Loucy (cell line): ENCODE measurements at regions not wholly inside any gene's neighbourhood (a gene's known extent, or its start where the extent isn't known, plus 50 kb on each side); places are given as distances from the start of the nearest gene placed in this dataset.

Experiments
- H2AFZ ChIP-seq: fragments of 200-600 bp; sonication (generic); 2 replicates; pipeline ENCODE4 v1.6.0; 2016; ENCODE audit warnings: antibody characterized with exemption, mild to moderate bottlenecking, low read length, moderate library complexity
- H3F3A ChIP-seq: fragments of 200-600 bp; 2 replicates; pipeline ENCODE4 v1.6.0; 2016; ENCODE audit warnings: antibody characterized with exemption, low read depth, mild to moderate bottlenecking
- H3K27me3 ChIP-seq: fragments of 200-600 bp; sonication (generic); 2 replicates; pipeline ENCODE4 v1.6.1; 2014; ENCODE audit warnings: low read length, mild to moderate bottlenecking; ENCODE audit not compliant: insufficient read depth, poor library complexity, severe bottlenecking
- H3K36me3 ChIP-seq: fragments of 200-600 bp; sonication (generic); 2 replicates; pipeline ENCODE4 v1.6.1; 2016; ENCODE audit warnings: low read length; ENCODE audit not compliant: insufficient read depth
- H3K4me1 ChIP-seq: fragments of 200-600 bp; sonication (generic); 2 replicates; pipeline ENCODE4 v1.5.1; 2014; ENCODE audit warnings: low read length, mild to moderate bottlenecking; ENCODE audit not compliant: insufficient read depth, poor library complexity, severe bottlenecking
- H3K4me2 ChIP-seq: fragments of 200-600 bp; sonication (generic); 2 replicates; pipeline ENCODE4 v1.6.0; 2014; ENCODE audit warnings: antibody characterized with exemption, low read length, low read depth, mild to moderate bottlenecking; ENCODE audit not compliant: poor library complexity, severe bottlenecking
- H3K4me3 ChIP-seq: fragments of 200-600 bp; sonication (generic); 2 replicates; pipeline ENCODE4 v1.5.1; 2014; ENCODE audit warnings: low read length, mild to moderate bottlenecking, mixed read lengths; ENCODE audit not compliant: poor library complexity, severe bottlenecking
- H3K79me2 ChIP-seq: fragments of 200-600 bp; sonication (generic); 2 replicates; pipeline ENCODE4 v1.6.1; 2014; ENCODE audit warnings: low read length; ENCODE audit not compliant: insufficient read depth
- H3K9ac ChIP-seq: fragments of 200-600 bp; sonication (generic); 2 replicates; pipeline ENCODE4 v1.6.0; 2014; ENCODE audit warnings: mild to moderate bottlenecking, low read depth, low read length, moderate library complexity; ENCODE audit not compliant: poor library complexity, severe bottlenecking
- H3K9me2 ChIP-seq: fragments of 200-600 bp; sonication (generic); replicated peaks from 2 replicates; pipeline ENCODE4 v1.6.1; 2016; ENCODE audit warnings: low read depth, low read length, mixed read lengths
- H3K9me3 ChIP-seq: fragments of 200-600 bp; sonication (generic); 2 replicates; pipeline ENCODE4 v1.6.1; 2014; ENCODE audit warnings: mild to moderate bottlenecking, antibody characterized with exemption, low read length, low read depth; ENCODE audit not compliant: insufficient read depth
- H4K20me1 ChIP-seq: fragments of 200-600 bp; sonication (generic); 2 replicates; pipeline ENCODE4 v1.6.0; 2014; ENCODE audit warnings: antibody characterized with exemption, low read length, mild to moderate bottlenecking; ENCODE audit not compliant: insufficient read depth, poor library complexity, severe bottlenecking
- EZH2phosphoT487 ChIP-seq: fragments of 200-600 bp; IDR thresholded peaks from 2 replicates; pipeline ENCODE4 v1.6.1; 2018; ENCODE audit warnings: antibody characterized with exemption, mild to moderate bottlenecking, moderate library complexity, borderline replicate concordance
- TF ChIP-seq, protein P1 (sequence below): fragments of 200-600 bp; sonication (generic); conservative IDR thresholded peaks from 2 replicates; pipeline ENCODE4 v1.5.1; 2014; ENCODE audit warnings: mild to moderate bottlenecking, antibody characterized with exemption, low read length

DNA sequence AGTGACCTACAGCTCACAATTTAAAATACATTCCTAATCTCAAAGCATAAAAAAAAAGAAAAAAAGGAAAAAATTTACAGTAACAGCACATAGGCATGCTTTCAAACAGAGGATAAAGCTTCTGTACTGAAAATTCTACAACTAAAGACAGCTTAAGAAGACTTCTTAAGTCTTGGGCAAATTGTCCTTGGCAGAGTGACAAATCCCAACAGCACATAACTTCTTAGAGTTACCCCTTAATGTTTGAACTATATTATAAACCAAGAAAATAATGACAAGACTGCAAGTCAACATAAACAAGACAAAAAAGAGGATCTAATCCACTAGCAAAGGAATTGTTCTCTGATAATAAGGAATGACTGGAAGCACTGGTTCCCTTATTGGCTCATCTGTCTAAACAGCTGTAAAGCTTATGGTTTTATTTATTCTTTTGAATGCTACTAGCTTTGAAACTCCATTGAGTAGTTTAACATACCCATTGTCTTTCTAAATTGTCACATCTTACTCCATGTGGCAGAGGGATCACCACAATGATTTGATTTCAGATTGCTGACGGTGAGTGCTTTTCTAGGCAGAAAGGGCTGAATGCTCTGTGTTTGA is 1576.8 kb upstream of the GOT2 start:
- H4K20me1 ChIP-seq = no peaks in the 10 kb centered on the region
- no peaks in the 10 kb centered on the region for H3K9me3 ChIP-seq
- no peaks in the 10 kb centered on the region for H3K9me2 ChIP-seq
- no peak overlapping the region for H3K4me2 ChIP-seq
- H3K27me3 ChIP-seq = no peaks in the 10 kb centered on the region
- no peak overlapping the region for H3K4me3 ChIP-seq
- H3K79me2 ChIP-seq = no peaks in the 10 kb centered on the region
- H3K9ac ChIP-seq = no peak overlapping the region
- no peaks in the 10 kb centered on the region for H3K36me3 ChIP-seq
- H3K4me1 ChIP-seq = no peaks in the 10 kb centered on the region
- no peak for TF ChIP-seq EZH2phosphoT487
- TF ChIP-seq, protein P1, sequence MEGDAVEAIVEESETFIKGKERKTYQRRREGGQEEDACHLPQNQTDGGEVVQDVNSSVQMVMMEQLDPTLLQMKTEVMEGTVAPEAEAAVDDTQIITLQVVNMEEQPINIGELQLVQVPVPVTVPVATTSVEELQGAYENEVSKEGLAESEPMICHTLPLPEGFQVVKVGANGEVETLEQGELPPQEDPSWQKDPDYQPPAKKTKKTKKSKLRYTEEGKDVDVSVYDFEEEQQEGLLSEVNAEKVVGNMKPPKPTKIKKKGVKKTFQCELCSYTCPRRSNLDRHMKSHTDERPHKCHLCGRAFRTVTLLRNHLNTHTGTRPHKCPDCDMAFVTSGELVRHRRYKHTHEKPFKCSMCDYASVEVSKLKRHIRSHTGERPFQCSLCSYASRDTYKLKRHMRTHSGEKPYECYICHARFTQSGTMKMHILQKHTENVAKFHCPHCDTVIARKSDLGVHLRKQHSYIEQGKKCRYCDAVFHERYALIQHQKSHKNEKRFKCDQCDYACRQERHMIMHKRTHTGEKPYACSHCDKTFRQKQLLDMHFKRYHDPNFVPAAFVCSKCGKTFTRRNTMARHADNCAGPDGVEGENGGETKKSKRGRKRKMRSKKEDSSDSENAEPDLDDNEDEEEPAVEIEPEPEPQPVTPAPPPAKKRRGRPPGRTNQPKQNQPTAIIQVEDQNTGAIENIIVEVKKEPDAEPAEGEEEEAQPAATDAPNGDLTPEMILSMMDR = no peak
- H2AFZ ChIP-seq = no peak overlapping the region
- H3F3A ChIP-seq = no peaks in the 10 kb centered on the region

DNA sequence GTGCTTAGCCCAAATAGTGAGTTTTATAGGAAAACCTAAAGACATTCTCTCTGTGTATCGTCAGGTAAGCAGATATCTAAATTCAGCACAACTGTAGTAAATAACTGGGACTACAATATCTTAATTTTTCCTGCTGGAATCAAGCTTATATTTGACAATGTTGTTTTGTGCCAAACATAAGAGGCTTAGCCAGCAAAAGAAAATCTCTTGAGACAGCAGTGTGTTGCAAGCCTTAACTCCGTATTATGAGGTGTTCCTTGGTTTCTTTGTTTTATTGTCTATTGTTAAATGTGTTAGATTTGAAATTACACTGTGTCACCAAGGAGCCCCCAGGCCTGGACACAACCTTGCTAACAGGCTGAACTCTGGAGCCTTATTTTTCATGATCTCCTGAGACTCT is 1570.6 kb upstream of the GOT2 start:
- Histone ChIP-seq H3K4me1 (no peaks in the 10 kb centered on the region), H3K36me3 (no peaks in the 10 kb centered on the region), H4K20me1 (no peaks in the 10 kb centered on the region), H3K79me2 (no peaks in the 10 kb centered on the region), H3K4me3 (no peak overlapping the region), H3K4me2 (no peak overlapping the region), H3K27me3 (no peaks in the 10 kb centered on the region), H2AFZ (no peak overlapping the region), H3K9me2 (no peaks in the 10 kb centered on the region), H3F3A (no peaks in the 10 kb centered on the region), H3K9ac (no peak overlapping the region), H3K9me3 (no peaks in the 10 kb centered on the region)
- TF ChIP-seq EZH2phosphoT487 = no peak
- TF ChIP-seq, protein P1 = no peak

DNA sequence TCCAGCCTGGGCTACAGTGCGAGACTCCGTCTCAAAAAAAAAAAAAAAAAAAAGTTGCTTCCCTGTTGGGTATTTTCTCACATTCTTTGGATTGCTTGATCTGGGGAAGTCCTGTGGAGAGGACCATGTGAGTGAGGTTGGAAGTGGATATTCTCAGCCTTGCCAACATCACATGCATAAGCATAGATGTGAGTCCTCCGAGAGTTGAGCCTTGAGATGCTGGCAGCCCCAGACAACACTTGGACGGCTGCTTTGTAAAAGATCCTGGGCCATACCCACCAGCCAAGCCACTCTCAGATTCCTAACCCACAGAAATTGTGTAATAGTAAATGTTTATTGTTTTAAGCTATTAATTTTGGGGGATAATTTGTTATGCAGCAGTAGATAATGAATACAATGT is 1570.0 kb upstream of the GOT2 start:
- Histone ChIP-seq H3K9ac (no peak overlapping the region), H3K36me3 (no peaks in the 10 kb centered on the region), H3K27me3 (no peaks in the 10 kb centered on the region), H3K9me2 (no peaks in the 10 kb centered on the region), H3K79me2 (no peaks in the 10 kb centered on the region), H3K4me1 (no peaks in the 10 kb centered on the region), H4K20me1 (no peaks in the 10 kb centered on the region), H3F3A (no peaks in the 10 kb centered on the region), H3K9me3 (no peaks in the 10 kb centered on the region), H3K4me2 (no peak overlapping the region), H2AFZ (no peak overlapping the region), H3K4me3 (no peak overlapping the region)
- TF ChIP-seq EZH2phosphoT487 = no peak
- TF ChIP-seq, protein P1 = no peak
